ENCODE measurements at regions not wholly inside any gene's neighbourhood (a gene's known extent, or its start where the extent isn't known, plus 50 kb on each side); places are given as distances from the start of the nearest gene placed in this dataset.
"Not testable (repeated sequence)": the region's sequence is repeated elsewhere in the genome, so short reads cannot be mapped to it uniquely, and the experiment has no call there.

GRCh38 chr21:9246010-9246409 is 1275.4 kb upstream of the TPTE start:
- H3K27me3 Mint-ChIP-seq; CTCF ChIA-PET (ENCODE audit: partially characterized antibody); H3K36me3 ChIP-seq (ENCODE audit: insufficient read depth, low read length); H3K27ac Mint-ChIP-seq; DNase-seq; H3K4me1 Mint-ChIP-seq; H3K4me3 ChIP-seq (ENCODE audit: low read length in 2 of 2); H3K4me3 Mint-ChIP-seq; H3K27ac ChIP-seq (ENCODE audit: low read depth, low read length); POLR2A ChIA-PET (ENCODE audit: partially characterized antibody); H3K4me1 ChIP-seq (ENCODE audit: insufficient read depth, low read length); H3K27me3 ChIP-seq (ENCODE audit: insufficient read depth, low read length); intact Hi-C loops (cut with micrococcal nuclease): not testable (repeated sequence)
- peaks cover 0 to 22% of the 10 kb centered on the region in 2 donors for H3K9me3 ChIP-seq (ENCODE audit: control insufficient read depth in 1 of 2, low read length in 2 of 2)
- H3K36me3 Mint-ChIP-seq = peaks cover 3 to 22% of the 10 kb centered on the region in 2 donors
- H3K9me3 Mint-ChIP-seq = peaks cover 6 to 31% (median 30%) of the 10 kb centered on the region in 8 donors

DNA sequence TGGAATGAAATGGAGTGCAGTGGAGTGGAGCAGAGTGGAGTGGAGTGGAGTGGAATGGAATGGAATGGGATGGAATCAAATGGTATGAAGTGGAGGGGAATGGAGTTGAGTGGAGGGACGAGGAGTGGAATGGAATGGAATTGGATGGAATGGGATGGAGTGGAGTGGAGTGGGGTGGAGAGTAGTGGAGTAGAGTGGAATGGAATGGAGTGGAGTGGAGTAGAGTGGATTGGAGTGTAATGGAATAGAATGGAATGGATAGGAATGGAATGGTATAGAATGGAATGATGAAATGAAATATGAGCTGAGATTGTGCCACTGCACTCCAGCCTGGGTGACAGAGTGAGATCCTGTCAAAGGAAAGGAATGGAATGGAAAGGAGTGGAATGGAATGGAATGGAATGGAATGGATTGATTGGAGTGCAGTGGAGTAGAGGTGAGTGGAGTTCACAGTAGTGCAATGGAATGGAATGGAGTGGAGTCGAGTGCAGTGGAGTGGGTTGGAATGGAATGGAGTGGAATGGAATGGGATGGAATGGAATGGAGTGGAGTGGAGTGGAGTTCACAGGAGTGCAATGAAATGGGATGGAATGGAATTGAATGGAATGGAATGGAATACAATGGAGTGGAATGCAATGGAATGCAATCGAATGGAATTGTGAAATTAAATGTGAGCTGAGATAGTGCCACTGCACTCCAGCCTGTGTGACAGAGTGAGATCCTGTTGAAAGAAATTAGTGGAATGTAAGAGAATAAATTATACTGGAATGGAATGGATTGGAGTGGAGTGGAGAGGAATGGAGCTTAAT is 1274.7 kb upstream of the TPTE start:
- DNase-seq = peak in 3 of 5 donors; percentile 0 to 17 (median 6)
- CTCF ChIA-PET (ENCODE audit: partially characterized antibody); H3K4me3 Mint-ChIP-seq; H3K4me1 Mint-ChIP-seq; H3K27ac ChIP-seq (ENCODE audit: low read depth, low read length); H3K27me3 Mint-ChIP-seq; H3K27ac Mint-ChIP-seq; POLR2A ChIA-PET (ENCODE audit: partially characterized antibody); H3K4me1 ChIP-seq (ENCODE audit: insufficient read depth, low read length); intact Hi-C loops (cut with micrococcal nuclease); H3K4me3 ChIP-seq (ENCODE audit: low read length in 2 of 2); H3K36me3 ChIP-seq (ENCODE audit: insufficient read depth, low read length); H3K27me3 ChIP-seq (ENCODE audit: insufficient read depth, low read length): not testable (repeated sequence)
- peaks cover 6 to 31% (median 30%) of the 10 kb centered on the region in 8 donors for H3K9me3 Mint-ChIP-seq
- H3K9me3 ChIP-seq (ENCODE audit: control insufficient read depth in 1 of 2, low read length in 2 of 2) = peaks cover 0 to 22% of the 10 kb centered on the region in 2 donors
- H3K36me3 Mint-ChIP-seq = peaks cover 3 to 22% of the 10 kb centered on the region in 2 donors

- peak in 1 of 5 donors; percentile 0 for DNase-seq
- H3K9me3 Mint-ChIP-seq = peaks cover 6 to 31% (median 30%) of the 10 kb centered on the region in 8 donors
- H3K36me3 ChIP-seq (ENCODE audit: insufficient read depth, low read length); H3K4me3 ChIP-seq (ENCODE audit: low read length in 2 of 2); POLR2A ChIA-PET (ENCODE audit: partially characterized antibody); intact Hi-C loops (cut with micrococcal nuclease); H3K4me3 Mint-ChIP-seq; H3K4me1 ChIP-seq (ENCODE audit: insufficient read depth, low read length); H3K27me3 ChIP-seq (ENCODE audit: insufficient read depth, low read length); H3K27ac Mint-ChIP-seq; H3K27ac ChIP-seq (ENCODE audit: low read depth, low read length); CTCF ChIA-PET (ENCODE audit: partially characterized antibody); H3K27me3 Mint-ChIP-seq; H3K4me1 Mint-ChIP-seq: not testable (repeated sequence)
- H3K9me3 ChIP-seq (ENCODE audit: control insufficient read depth in 1 of 2, low read length in 2 of 2) = peaks cover 0 to 22% of the 10 kb centered on the region in 2 donors
- peaks cover 3 to 22% of the 10 kb centered on the region in 2 donors for H3K36me3 Mint-ChIP-seq
Observed at GRCh38 chr21:9247290-9247613, 1274.1 kb upstream of the TPTE start.

- H3K27me3 Mint-ChIP-seq; H3K4me3 Mint-ChIP-seq; POLR2A ChIA-PET (ENCODE audit: partially characterized antibody); H3K27me3 ChIP-seq (ENCODE audit: insufficient read depth, low read length); CTCF ChIA-PET (ENCODE audit: partially characterized antibody); H3K4me1 Mint-ChIP-seq; intact Hi-C loops (cut with micrococcal nuclease); H3K36me3 ChIP-seq (ENCODE audit: insufficient read depth, low read length); H3K27ac ChIP-seq (ENCODE audit: low read depth, low read length); H3K4me1 ChIP-seq (ENCODE audit: insufficient read depth, low read length); H3K4me3 ChIP-seq (ENCODE audit: low read length in 2 of 2): not testable (repeated sequence)
- DNase-seq = peak in 1 of 5 donors; percentile 10
- Mint-ChIP-seq H3K27ac (peak overlapping the region in 1 of 7 donors; percentile 15), H3K36me3 (peaks cover 3 to 22% of the 10 kb centered on the region in 2 donors), H3K9me3 (peaks cover 6 to 31% (median 30%) of the 10 kb centered on the region in 8 donors)
- peaks cover 0 to 22% of the 10 kb centered on the region in 2 donors for H3K9me3 ChIP-seq (ENCODE audit: control insufficient read depth in 1 of 2, low read length in 2 of 2)
Observed at GRCh38 chr21:9247616-9248317, 1273.6 kb upstream of the TPTE start.

Measured in CD4-positive, alpha-beta memory T cell (primary cell).